ENCODE measurements at regions not wholly inside any gene's neighbourhood (a gene's known extent, or its start where the extent isn't known, plus 50 kb on each side); places are given as distances from the start of the nearest gene placed in this dataset.

DNA sequence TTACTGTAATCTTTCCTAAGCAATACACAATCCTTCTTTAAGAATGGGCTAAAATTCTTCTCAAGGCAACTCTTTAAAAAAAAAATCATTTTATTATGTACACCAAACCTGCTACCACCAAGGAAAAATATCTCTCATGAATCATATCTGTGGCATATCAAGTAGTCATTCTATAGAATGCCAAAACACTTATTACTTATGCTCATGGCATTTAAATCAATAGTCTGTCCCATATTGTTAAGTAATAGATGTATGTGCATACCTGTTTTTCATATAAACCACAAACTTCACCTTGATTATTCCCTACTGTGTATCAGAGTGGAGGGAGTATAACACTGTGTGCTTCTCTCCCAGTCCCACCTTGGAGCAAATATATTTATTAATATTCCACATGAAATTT is 95.8 kb upstream of the SETBP1 start:
- TF ChIP-seq REST (IDR thresholded peaks at IDR 0.05; ENCODE audit: insufficient replicate concordance, low read depth), result no peak
- TF ChIP-seq, protein P1, sequence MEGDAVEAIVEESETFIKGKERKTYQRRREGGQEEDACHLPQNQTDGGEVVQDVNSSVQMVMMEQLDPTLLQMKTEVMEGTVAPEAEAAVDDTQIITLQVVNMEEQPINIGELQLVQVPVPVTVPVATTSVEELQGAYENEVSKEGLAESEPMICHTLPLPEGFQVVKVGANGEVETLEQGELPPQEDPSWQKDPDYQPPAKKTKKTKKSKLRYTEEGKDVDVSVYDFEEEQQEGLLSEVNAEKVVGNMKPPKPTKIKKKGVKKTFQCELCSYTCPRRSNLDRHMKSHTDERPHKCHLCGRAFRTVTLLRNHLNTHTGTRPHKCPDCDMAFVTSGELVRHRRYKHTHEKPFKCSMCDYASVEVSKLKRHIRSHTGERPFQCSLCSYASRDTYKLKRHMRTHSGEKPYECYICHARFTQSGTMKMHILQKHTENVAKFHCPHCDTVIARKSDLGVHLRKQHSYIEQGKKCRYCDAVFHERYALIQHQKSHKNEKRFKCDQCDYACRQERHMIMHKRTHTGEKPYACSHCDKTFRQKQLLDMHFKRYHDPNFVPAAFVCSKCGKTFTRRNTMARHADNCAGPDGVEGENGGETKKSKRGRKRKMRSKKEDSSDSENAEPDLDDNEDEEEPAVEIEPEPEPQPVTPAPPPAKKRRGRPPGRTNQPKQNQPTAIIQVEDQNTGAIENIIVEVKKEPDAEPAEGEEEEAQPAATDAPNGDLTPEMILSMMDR (IDR thresholded peaks at IDR 0.05; ENCODE audit: insufficient read depth, low read length), result no peak
- no peak for TF ChIP-seq GABPA (IDR thresholded peaks at IDR 0.05; ENCODE audit: low read depth)

Measured in HL-60 (cell line).